SKM-1 treated with dmso at 0.1 percent for 144 hours (cell line): ENCODE measurements at regions not wholly inside any gene's neighbourhood (a gene's known extent, or its start where the extent isn't known, plus 50 kb on each side); places are given as distances from the start of the nearest gene placed in this dataset.
"Not testable (repeated sequence)": the region's sequence is repeated elsewhere in the genome, so short reads cannot be mapped to it uniquely, and the experiment has no call there.

ENCODE experiments used
- DNase-seq: peaks from one replicate; lab custom pipeline; 2025; ENCODE audit not compliant: unreplicated experiment; lab: John Stamatoyannopoulos, UW

DNA sequence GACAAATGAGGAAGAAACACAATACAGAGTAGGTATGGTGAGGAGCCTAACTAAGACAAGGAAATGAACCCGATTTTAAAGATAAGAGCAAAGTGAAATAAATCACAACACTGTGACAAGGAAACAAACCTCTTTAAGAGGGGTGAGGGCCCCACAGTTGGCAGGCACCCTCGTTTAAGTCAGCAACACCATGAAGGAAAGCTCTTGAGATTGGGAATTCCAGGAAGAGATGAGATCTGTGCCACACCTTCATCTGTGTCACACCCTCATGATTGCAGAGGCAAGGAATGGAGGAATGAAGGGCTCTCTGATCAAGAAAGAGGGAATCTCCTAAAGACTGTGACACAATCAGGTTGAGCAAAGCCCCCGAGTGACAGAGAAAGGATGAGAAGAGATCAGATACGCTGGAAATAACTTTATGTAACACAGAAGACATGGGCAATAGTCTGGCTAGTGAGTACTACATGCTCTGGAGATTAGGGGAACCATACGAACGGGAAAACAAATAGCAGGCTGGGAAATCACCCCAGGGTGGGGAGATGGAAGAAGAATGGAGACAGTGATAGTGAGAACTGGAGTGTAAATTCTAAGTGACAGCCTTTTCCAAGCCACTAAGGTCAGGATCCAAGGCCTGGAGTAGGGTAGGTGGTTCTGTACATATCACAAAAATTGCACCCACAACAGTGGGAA, 51.7 kb upstream of the TERB2 start:
- DNase-seq: not testable (repeated sequence)
